GM12864 (cell line): ENCODE measurements at regions not wholly inside any gene's neighbourhood (a gene's known extent, or its start where the extent isn't known, plus 50 kb on each side); places are given as distances from the start of the nearest gene placed in this dataset.

Experiments
- DNase-seq: peaks from one replicate; pipeline ENCODE4 v3.0.0-alpha.2; 2011; ENCODE audit warnings: low read depth
- H3K4me3 ChIP-seq: 2 replicates; pipeline ENCODE4 v1.5.1; 2011; ENCODE audit warnings: mild to moderate bottlenecking, low read depth, low read length, control low read depth
- TF ChIP-seq, protein P1 (sequence below): IDR thresholded peaks from 2 replicates; pipeline ENCODE4 v1.5.1; 2011; ENCODE audit warnings: low read depth, mild to moderate bottlenecking, moderate library complexity, low read length, control low read depth, inconsistent platforms; ENCODE audit errors: missing control alignments

DNA sequence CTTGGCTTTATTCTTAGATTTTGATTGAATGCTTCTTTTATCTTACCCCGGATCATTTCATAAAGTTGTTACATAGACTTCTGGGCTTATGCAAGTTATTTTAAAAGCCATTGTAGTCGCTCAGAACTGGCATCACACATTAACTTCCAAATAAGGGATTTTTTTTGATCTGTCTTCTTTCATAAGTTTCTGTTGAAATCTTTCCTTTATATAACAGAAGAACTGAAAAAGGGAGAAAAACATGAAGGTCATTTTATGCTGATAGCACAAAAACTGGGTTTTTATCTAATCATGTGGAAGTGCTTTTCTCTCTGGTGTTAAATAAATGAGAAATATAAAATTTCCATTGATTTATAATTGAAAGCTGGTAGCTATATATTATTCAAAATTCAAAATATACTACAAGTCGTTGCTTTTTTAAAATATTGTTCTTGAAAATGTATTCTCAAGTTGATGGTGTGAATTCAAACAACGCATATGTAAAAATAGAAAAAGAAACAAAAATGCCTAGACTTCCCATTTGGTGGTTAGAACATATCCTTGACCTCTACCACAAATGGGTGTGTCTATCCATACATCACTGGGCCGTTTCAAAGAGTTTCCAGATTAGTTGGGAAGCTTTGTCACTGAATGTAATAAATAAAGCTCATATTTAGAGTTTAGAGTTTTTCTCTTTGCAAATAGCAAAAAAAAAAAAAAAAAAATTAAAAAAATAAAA lies 258.3 kb upstream of the ZPLD1 start:
- no peak overlapping the region for H3K4me3 ChIP-seq
- no peak for DNase-seq
- TF ChIP-seq, protein P1, sequence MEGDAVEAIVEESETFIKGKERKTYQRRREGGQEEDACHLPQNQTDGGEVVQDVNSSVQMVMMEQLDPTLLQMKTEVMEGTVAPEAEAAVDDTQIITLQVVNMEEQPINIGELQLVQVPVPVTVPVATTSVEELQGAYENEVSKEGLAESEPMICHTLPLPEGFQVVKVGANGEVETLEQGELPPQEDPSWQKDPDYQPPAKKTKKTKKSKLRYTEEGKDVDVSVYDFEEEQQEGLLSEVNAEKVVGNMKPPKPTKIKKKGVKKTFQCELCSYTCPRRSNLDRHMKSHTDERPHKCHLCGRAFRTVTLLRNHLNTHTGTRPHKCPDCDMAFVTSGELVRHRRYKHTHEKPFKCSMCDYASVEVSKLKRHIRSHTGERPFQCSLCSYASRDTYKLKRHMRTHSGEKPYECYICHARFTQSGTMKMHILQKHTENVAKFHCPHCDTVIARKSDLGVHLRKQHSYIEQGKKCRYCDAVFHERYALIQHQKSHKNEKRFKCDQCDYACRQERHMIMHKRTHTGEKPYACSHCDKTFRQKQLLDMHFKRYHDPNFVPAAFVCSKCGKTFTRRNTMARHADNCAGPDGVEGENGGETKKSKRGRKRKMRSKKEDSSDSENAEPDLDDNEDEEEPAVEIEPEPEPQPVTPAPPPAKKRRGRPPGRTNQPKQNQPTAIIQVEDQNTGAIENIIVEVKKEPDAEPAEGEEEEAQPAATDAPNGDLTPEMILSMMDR: no peak

DNA sequence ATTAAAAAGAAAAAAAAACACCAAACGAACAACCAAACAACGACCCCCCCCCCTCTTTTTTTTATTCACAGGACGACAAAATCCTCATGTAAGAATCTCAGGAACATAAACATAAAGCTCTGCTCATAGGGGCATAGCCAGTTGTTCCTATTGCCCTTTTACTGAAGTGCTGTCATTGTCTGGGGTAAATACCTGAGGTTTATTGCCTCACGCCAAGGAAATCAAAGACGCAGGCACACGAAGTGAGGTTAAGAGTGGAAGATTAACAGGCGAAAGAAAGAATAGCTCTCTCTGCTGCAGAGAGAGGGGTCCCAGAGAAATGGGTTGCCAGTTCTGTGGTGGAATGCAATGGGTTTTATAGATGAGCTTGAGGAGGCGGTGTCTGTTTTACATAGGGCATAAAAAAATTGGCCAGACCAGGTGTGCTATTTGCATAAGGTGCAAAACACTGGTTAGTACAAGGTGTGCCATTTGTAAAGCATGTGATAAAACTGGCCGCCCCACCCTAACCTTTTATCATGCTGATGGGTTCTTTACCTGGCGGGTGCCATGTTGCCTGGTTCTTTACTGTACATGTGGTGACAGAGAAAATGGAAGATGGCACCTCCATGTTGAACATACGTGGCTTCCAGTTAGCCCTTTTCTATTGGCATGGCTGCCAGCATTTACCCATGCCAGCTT lies 257.6 kb upstream of the ZPLD1 start:
- no peak overlapping the region for H3K4me3 ChIP-seq
- TF ChIP-seq, protein P1: no peak
- no peak for DNase-seq

DNA sequence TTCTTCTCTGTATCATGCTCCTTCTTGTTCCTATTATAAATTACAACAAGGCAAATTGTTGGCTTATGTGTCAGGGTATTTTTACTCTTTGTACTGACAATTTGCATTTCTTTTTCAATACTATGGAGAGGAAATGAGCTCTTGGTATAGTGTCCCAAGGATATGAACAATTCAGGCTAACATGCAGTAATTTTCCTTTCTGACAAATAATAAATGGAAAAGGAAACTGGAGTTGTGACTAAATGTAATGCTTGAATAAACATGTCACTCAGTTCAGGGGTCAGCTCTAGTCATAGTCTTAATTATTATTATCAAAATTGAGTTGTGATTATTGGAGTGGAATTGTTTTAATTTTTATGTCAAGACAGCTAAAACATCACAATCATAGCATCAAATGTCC lies 256.0 kb upstream of the ZPLD1 start:
- no peak overlapping the region for H3K4me3 ChIP-seq
- no peak for DNase-seq
- TF ChIP-seq, protein P1: no peak

DNA sequence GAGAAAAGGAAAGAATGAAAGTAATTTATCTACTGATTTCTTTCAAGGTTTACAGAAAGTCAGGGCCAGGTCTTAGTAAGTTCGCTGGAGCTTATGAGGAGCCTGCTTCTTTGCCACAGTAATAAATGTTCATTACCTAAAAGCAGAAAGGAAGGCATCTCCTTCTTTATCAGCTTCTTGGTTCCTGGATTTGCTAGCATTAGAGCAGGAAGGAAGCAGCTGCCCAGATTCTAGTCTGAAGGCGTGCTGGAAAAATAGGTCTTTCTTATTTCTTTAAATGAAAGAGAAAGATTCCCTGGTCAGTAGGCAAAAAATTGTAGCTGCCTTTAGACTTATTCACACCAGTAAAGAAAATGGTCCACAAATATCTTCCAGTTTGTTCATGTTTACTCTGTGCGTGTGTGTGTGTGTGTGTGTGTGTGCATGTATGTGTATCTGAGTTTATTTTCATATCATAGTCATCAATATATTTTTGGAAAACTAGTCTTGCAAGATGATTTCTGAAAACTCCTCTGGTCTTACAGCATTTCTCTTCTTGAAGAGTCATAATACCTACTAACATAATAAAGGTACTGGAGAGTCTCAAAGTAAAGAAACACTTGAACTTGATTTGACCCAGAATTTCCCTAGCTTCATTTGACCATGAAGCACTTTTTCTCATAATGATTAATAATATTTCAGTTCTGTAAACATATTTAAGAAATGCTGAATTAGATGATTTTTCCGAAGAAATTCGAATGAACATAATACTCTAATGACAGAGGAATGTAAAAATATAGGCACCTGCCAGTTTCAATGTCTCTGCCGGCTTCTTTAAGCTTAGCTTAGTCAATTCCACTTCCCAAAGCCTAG lies 255.3 kb upstream of the ZPLD1 start:
- no peak overlapping the region for H3K4me3 ChIP-seq
- TF ChIP-seq, protein P1: no peak
- no peak for DNase-seq

DNA sequence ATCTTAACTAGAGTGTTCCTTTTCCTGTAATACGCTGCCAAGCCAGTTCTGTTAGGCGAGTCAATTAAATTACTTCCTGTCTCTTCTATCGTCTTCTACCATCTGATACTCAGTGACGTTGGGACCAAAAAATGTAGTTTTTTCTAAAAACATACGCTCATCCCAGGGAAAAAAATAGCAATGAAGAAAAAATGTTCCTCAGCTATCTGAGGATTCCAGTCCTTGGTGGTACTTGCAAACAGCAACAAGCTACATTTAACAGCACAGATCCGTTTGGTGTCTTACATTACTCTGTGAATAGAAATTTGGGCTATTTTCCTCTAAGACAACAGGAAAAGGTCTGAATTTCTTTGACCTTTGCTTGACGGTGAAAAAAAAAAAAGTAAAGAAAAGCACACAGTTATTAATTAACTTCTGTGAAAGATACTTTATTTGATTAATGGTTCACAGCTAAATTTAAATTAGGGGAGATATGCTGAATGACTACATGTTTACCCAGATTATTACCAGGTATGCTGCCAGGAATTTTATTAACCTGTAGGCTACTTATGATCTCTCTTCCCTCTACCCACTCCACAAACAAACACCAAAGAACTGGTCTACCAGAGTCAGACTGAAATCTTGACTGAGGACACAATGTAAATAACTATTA lies 254.4 kb upstream of the ZPLD1 start:
- DNase-seq: no peak
- TF ChIP-seq, protein P1: no peak
- no peak overlapping the region for H3K4me3 ChIP-seq

DNA sequence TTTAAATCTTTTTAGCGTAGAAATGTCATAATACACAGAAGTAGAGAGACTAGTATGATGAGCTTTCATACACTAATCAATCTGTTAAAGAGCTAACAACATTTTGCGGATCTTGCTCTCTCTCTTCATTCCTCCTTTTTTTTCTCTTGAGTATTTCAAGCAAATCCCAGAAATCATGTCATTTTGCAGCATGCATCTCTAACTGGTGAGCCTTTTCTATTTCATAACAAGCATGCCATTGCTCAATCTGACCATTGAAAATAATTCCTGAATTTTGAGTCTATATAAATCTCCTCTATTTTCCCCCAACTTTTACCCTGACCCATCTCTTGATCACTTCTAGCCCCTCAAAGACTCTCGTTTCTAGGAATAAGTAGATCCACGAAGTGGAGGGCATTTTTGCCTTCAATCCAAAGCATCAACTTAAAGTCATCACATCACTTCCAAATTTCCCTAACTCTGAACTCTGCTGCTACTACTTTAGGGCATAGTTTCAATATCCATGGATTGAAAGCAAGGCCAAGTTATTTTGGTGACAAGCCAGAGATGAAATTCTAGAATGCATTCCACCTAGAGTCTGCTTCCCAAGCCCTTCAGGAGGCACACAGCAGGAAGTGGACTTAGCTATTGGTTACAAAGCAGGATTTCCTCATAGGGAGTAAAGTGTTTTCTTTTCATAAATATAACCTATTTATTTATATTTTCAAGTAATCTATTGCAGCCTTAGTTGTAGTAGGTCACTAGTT lies 253.5 kb upstream of the ZPLD1 start:
- TF ChIP-seq, protein P1: no peak
- no peak overlapping the region for H3K4me3 ChIP-seq
- DNase-seq: no peak
